ENCODE measurements at regions not wholly inside any gene's neighbourhood (a gene's known extent, or its start where the extent isn't known, plus 50 kb on each side); places are given as distances from the start of the nearest gene placed in this dataset.
"Not testable (repeated sequence)": the region's sequence is repeated elsewhere in the genome, so short reads cannot be mapped to it uniquely, and the experiment has no call there.

- DNase-seq (ENCODE audit: low spot score) = no peak
Observed at GRCh38 chr2:150135223-150135883, 352.1 kb downstream of the RND3 start.

DNA sequence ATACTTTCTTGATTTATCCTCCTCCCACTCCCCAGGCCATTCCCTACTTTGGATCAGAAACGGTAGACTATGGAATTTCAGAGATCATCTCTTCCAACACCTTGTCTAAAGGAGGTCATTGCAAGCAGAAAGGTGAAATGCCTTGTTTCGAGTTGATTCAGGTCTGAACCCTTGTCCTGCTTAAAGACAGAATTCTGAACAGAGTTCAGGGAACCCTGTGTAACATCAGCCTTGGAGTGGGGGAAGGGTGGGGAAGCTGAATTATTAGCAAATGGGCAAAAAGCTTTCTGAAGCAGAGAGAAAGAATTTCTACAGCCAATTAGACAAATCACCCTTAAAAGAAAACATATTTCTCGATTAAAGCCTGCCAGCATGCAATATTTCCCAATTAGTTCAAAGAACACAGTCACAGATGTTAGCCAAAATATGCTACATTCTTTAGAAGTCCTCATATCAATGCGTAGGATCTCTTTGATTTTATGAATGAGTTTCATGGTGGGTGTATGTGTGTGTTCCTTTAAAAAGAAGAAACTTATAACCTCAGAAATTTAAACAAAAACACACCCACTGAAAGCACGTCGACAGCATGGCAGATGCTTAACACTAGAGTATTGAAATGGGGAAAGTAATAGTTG, 353.1 kb downstream of the RND3 start:
- peak; percentile 55 for DNase-seq (ENCODE audit: low spot score)

DNA sequence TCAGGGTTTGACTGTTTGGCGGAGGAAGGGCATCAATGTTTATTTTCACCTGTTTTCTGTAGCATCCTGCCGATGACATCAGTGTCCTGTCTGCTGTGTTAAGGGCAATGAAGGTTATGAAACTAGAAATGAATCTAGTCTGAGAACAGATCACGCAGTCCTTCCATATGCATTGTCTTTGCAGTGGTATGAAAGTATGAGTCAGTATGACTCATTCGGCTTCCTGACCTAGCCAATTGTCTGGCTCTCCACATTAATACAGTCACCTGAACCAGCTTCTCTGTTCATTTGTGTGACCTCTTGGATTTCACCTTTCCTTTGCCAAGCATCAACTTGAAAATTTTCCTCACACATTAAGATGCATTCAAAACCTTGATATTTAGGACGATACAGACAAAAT, 353.8 kb downstream of the RND3 start:
- DNase-seq (ENCODE audit: low spot score) = peak; percentile 58

GRCh38 chr2:150129921-150130575, 357.4 kb downstream of the RND3 start:
- no peak for DNase-seq (ENCODE audit: low spot score)

GRCh38 chr2:150127995-150128394, 359.5 kb downstream of the RND3 start:
- DNase-seq (ENCODE audit: low spot score) = no peak

DNA sequence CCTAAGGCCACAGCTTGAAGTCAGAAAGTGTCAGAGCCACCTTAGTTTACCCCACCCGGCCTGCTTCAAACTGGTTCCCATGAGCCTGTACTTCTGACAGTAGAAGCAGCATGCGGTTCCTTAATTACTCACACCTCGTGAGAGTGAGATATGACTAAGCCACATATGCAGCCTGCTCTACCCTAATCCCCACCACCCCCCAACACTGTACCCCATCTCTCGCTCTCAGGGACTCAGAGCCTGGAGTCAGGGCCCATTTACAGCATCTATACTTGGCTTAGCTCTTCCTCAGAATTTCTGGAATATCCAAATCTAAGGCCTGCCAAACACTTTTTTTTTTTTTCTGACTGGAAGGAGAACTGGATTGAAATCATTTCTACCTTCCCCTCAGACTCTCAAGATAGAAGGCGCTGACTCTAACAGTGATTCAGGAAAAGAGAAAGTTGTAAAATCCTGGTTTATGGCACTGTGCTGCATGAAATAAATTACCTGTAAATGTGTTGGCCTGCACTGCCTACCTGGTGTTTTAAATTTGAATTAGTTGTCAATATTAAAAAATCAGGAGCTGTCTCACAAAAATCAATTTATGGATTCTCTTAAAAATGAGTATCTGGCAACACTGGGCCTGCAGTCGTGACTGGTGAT, 360.0 kb downstream of the RND3 start:
- DNase-seq (ENCODE audit: low spot score) = no peak

DNA sequence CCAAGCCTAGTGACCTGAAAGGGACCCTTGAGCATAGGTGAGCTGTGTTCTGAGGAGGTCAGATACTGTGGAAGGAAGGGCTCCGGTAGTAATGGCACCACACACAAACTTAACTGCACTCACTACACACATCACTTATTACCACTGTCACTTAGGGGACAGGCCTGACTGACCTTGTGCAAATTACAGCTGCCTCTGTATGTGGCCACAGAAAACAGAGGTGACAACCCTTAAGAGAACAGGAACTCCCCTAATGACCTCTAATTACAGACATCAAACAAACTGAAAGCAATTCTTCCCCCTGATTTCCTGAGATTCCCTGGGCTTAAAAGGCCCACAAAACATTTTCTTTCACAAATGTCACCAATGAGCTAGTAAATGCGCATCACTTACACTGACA, 360.6 kb downstream of the RND3 start:
- DNase-seq (ENCODE audit: low spot score) = peak; percentile 51

GRCh38 chr2:150126143-150126740, 361.2 kb downstream of the RND3 start:
- no peak for DNase-seq (ENCODE audit: low spot score)

DNA sequence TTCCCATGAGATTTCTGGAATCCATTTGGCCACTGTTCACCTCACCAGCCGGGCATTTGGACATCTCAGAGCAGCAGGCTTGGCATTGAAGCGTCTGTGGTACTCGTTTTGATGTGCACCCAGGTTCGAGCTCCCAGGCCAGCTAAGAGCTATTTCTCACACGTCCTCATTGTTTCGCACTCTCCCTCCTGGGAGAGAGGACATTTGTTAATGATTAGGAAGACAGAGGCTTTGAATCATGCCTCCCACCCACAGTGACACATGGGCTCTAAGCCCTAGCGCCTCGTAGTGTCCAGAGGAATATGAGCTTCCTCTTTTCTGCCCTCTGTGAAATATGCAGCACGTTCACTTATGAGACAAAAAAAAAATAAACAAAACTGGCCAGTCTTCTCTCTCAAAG, 361.8 kb downstream of the RND3 start:
- DNase-seq (ENCODE audit: low spot score) = no peak

DNA sequence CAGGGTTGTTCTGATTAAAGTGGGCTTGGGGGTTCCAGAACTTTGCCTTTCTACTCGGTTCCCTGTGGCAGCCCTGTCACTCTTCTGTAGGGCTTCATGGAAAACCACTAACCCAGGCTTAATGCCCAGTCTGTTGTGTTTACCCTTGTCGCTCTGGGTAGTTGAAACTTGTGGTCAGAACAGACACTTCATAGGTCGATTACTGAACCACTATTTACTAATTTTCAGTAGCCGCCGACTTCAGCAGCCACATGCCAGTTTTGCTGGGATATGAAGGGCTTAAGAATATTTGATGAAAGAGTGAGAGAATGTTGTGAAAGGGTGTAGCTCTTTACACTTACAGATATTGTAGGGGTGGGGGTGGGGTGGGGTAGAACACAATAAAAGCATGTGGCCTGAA, 362.3 kb downstream of the RND3 start:
- no peak for DNase-seq (ENCODE audit: low spot score)

- DNase-seq (ENCODE audit: low spot score) = no peak
Observed at GRCh38 chr2:150124739-150125138, 362.7 kb downstream of the RND3 start.

DNA sequence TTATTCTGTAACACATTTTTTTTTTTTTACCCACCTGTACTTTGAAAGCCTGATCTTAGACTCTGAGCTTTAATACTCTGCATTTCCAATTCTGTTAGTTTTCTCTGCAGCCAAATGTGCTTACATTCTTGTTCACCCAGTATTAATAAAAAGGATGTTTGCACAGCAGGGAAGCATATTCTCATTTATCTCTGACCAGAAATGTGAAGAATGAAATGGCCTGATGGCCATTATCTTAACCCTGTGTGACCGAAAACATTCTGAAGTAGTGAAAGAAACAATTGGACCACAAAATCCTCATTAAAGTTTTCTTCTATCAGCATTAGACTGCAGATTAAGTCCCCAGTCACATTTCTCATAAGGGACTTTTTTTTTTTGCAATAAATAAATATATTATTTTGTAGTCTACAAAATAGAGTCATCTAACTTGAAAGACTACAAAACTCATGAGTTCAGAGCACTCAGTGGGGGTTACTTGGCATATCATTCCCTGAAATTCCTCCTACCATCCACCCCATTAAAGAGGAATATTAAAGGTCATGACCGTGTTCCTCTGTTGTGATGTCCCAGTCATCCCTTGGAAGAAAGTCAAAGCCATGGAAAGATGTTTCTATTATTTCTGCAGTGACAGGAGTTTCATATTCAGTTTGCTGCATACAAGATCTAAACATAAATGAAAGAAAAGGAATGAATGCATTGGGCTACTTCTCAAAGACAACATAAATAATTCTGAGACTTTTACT, 364.4 kb downstream of the RND3 start:
- no peak for DNase-seq (ENCODE audit: low spot score)

GRCh38 chr2:150122156-150122555, 365.3 kb downstream of the RND3 start:
- no peak for DNase-seq (ENCODE audit: low spot score)

- DNase-seq (ENCODE audit: low spot score) = no peak
Observed at GRCh38 chr2:150120326-150120955, 367.0 kb downstream of the RND3 start.

GRCh38 chr2:150119819-150120218, 367.6 kb downstream of the RND3 start:
- no peak for DNase-seq (ENCODE audit: low spot score)

DNA sequence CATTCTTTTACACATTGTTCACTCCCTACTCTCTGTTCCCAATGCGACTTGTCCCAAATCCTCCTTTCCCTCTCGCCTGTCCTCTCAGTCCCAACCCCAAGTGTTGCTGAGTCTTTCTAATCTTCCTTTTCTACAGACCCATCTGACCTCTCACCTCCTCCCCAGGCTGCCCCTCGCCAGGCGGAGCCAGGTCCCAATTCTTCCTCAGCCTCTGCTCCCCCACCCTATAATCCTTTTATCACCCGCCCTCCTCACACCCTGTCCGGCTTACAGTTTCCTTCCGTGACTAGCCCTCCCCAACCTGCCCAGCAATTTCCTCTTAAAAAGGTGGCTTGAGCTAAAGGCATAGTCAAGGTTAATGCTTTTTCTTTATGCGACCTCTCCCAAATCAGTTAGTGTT, 373.4 kb downstream of the RND3 start:
- not testable (repeated sequence) for DNase-seq (ENCODE audit: low spot score)

GRCh38 chr2:150110548-150110947, 376.9 kb downstream of the RND3 start:
- DNase-seq (ENCODE audit: low spot score) = no peak

DNA sequence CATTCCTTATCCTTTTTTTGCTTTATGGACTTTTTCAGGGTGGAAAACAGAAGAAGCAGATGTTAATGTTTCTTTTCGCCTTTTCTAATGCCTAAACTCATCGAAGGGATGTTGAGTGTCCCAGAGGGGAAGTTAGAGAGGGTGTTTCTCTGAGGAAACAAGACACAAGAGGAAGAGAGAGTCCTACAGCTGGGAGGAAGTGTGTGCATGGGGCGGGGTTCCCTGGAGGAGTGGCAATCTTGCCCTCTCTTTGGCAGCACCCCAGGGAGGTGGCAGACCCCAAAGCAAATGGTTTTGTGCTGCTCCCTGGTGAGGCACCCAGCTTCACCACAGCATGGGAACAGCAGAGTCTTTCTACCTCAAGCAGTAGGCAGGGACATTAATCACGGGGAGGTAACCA, 377.6 kb downstream of the RND3 start:
- DNase-seq (ENCODE audit: low spot score) = no peak

GRCh38 chr2:150109028-150109427, 378.4 kb downstream of the RND3 start:
- no peak for DNase-seq (ENCODE audit: low spot score)

- DNase-seq (ENCODE audit: low spot score) = no peak
Observed at GRCh38 chr2:150107816-150108215, 379.7 kb downstream of the RND3 start.

- no peak for DNase-seq (ENCODE audit: low spot score)
Observed at GRCh38 chr2:150107170-150107569, 380.3 kb downstream of the RND3 start.

Data from cerebellar cortex (tissue), 1 donor.